Inflammatory macrophage treated with lipopolysaccharide for 4 hours (primary cell): ENCODE measurements at regions not wholly inside any gene's neighbourhood (a gene's known extent, or its start where the extent isn't known, plus 50 kb on each side); places are given as distances from the start of the nearest gene placed in this dataset.
A peak's percentile ranks its signal among the peaks of the same experiment; 100 is the strongest.

ENCODE experiments used
- DNase-seq: peaks from one replicate; pipeline ENCODE4 v3.0.0-alpha.2; 2020

GRCh38 chr7:15905251-15906040, 219.0 kb upstream of the MEOX2 start:
- DNase-seq = no peak

DNA sequence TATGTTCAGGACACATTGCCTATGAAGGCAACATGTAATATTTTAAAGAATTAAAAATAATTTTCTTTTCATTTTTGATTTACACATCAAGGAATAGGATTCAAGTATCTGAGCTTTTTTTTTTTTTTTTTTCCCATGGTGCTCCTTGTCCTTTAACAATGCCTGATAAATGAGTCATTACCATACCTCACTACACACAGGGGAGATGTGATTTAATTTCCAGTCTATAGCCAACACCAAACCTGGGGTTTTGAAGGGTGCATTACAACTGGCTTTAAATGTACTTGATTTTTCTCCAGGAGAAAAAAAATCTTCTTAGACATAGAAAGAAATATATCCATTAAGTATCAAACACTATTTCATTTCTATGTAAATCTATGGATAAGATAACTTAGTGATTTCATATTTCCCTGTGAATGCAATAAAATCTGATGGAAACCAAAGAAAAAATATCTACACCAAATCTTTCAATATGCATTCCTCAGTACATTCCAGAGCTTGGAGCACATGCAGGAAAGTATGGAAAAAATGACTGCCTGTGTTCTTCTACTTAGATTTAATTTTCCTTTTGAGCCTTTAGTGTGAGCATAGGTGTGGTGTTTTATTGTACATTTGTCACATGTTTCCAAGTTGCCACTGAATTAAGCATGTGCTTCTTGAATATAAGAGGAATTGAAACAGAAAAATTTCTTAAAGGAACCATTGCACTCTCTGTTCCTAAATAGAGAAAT, 204.8 kb upstream of the MEOX2 start:
- DNase-seq = peak; percentile 23

DNA sequence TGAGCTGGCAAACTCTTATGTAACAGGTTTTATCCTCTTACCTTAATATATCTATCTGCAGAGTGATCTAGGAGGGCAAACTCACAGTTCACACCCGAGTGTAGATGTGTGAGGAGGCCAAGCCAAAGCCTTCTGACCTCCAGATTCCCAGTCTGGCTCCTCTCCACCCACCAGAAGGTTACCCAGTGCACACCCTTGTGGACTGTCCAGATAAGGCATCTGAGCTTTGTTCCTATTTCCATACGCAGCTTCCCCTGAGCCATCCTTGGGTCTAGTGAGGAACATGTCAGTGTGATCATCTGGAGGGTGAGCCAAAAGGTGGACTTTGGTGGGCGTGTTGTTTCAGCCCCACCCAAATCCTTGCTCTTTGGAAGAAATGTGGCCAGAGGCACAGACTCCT, 203.0 kb upstream of the MEOX2 start:
- peak; percentile 19 for DNase-seq

DNA sequence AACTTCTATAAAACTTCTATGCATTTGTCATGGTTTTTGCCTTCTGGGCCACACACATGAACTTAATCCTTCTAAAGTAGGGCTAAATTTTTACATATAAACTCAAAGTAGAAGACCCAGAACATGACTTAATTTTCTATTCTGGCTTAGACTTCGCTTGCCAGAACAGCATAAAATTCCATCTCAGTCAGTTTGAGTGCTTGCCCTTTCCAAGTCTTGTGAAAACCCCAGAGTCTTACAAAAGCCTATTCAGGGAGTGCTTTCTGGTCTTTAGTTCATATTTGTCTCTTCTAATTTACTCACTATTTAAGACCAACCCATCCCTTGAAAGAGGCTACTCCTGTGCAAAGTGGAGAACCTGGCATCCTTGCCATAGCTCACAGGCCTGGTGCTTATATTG, 201.6 kb upstream of the MEOX2 start:
- no peak for DNase-seq

GRCh38 chr7:15886626-15887025, 200.1 kb upstream of the MEOX2 start:
- DNase-seq = no peak

DNA sequence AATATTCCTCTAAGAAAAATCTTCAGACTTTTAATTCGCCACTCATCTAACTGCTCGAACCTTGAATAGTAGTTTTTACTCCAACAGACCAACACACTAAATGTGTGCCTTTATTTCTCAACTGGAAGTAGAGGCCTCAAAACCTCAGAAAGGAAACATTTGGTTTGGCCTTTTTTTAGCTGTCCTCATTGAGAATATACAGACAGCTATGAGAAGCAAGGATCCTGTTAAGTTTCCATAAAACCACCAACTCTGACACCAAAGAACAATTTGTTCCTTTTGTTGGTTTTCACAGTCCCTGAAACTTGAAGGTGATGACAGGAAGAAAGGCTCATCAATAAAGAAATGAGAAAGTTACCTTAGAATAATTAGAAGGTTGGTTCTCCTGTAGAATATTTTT, 199.2 kb upstream of the MEOX2 start:
- no peak for DNase-seq

- no peak for DNase-seq
Observed at GRCh38 chr7:15874774-15875173, 188.3 kb upstream of the MEOX2 start.

- no peak for DNase-seq
Observed at GRCh38 chr7:15870347-15870746, 183.9 kb upstream of the MEOX2 start.

- DNase-seq = no peak
Observed at GRCh38 chr7:15867441-15867840, 181.0 kb upstream of the MEOX2 start.

GRCh38 chr7:15866753-15867152, 180.3 kb upstream of the MEOX2 start:
- no peak for DNase-seq

GRCh38 chr7:15864626-15864991, 178.1 kb upstream of the MEOX2 start:
- DNase-seq = no peak

DNA sequence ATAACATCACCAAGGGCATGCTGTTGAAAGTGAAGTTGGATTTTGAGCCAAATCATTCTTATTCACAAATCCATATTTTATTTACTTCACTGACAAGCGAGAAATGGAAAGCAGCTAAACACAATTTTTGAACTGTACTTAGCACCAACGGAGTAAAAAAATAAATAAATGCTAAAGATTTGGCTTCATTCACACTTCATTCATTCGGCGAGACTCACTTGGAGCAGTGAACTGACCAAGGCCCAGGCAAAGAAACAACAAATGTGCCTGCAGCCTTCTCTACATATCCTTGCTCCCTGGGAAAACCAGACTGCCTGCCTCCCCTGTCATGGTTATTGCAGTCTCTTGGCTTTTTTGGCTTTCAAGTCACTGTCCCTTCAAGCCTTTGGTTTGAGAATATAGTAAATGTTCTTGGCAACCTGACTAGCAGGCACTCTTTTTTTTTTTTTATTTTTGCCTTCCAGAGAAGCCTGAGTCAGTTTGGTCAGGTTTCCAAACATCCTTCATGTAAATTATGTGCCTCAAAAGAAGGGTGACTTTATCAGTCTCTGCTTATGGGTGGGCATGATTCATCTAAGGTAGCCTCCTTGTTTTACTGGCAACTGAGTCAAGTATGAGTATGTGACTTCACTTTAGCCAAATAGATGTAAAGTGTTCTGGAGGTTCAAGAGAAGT, 177.6 kb upstream of the MEOX2 start:
- no peak for DNase-seq

- no peak for DNase-seq
Observed at GRCh38 chr7:15862781-15863165, 176.3 kb upstream of the MEOX2 start.

DNA sequence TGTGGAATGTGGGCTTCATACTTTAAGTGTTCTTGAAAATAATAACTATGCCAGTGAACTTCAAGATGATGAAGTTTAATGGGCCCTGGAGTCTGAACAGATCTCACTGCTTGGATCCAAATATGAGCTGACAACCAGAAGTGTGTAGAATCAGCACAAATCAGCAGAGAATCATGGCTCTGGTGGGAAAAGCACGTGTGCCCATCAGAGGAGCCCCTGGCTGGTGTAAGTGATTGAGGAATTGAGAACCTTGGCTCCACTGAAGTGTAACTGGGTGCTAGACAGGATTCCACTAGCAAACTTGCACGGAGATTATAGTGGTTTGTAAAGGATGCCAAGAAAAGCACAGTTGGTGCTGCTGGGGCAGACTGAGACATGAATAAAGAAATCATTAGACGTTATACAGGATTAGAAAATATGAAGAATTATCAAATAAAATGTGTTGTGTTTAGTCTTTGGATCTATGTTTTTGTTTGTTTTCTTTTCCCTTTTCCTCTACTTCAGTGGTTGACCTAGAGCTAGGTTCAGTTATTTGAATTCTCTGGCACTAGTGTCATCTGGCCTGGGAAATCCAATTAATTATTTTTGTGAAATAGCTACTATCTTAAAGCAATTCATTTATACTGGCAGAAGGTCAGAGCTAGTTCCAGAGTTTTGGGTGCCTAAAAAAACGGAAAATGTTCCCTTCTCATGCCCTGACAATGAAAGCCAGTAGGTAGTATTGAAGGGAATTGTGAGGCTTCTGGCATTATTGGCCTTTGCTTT, 175.7 kb upstream of the MEOX2 start:
- no peak for DNase-seq

GRCh38 chr7:15860264-15860949, 173.9 kb upstream of the MEOX2 start:
- DNase-seq = no peak

- no peak for DNase-seq
Observed at GRCh38 chr7:15857026-15857425, 170.5 kb upstream of the MEOX2 start.

DNA sequence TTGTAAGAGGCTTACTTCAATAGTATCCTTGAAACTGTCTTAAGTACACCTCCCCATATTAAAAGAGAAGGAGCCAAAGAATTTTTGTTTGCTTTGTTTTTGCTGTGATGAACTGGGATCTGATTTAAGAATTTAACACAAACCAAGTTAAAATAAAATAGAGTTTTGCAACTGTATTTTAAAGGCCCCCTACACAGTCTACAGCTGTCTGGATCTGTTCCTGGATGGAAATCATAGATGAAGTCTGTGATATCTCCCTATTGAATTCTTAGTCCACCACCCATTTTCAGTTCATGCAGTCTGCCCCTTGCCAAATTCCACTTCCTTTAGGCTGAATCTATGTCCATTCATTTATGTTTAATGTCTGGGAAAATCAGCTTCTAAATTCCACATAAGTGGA, 169.8 kb upstream of the MEOX2 start:
- DNase-seq = no peak

GRCh38 chr7:15855525-15856109, 169.1 kb upstream of the MEOX2 start:
- DNase-seq = no peak

DNA sequence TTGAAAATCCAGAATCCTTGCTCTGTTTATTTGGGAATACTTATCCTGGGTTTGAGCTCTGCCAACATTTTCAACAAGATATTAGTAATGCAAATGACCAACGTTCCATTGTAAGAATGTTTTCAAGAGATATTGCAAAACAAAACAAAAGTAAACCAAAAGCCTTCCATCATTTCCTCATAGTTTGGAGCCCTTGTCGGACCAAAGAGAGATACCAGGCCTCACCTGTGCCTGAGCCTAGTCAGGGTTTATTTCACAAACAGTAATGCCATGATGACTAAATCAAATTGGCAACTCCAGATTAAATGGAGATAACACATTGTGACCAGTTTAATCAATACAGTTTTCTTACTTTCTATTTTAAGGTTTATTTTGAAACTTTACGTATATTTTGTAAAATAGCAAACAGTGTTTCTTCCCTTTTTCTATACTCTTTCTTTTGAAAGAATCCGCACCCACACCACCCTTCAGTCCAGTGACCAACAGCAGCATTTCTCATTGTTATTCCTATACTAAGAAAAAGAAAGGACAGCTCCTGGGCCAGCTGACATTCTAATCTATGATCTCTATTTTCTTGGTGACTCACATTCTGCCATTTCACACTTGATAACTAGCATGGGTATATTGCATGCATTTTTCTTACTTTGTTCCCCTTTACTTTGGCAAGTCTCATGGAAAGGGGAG, 168.5 kb upstream of the MEOX2 start:
- DNase-seq = no peak

- DNase-seq = no peak
Observed at GRCh38 chr7:15853832-15854470, 167.5 kb upstream of the MEOX2 start.

DNA sequence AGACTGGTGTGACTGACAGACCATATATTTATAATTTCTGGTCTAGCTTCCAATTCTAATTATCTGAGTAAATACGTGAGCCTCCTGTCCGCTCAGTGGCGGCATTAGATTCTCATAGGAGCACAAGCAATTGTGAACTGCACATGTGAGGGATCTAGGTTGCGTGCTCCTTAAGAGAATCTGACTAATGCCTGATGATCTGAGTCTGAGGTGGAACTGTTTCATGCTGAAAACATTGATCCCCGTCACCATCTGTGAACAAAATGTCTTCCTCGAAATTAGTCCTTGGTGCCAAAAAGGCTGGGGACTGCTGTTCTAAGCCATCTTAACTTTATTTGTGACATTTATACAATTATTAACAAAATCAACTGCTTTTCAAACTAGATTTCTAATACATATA, 164.7 kb upstream of the MEOX2 start:
- no peak for DNase-seq
